ENCODE measurements at regions not wholly inside any gene's neighbourhood (a gene's known extent, or its start where the extent isn't known, plus 50 kb on each side); places are given as distances from the start of the nearest gene placed in this dataset.
"Not testable (repeated sequence)": the region's sequence is repeated elsewhere in the genome, so short reads cannot be mapped to it uniquely, and the experiment has no call there.

DNA sequence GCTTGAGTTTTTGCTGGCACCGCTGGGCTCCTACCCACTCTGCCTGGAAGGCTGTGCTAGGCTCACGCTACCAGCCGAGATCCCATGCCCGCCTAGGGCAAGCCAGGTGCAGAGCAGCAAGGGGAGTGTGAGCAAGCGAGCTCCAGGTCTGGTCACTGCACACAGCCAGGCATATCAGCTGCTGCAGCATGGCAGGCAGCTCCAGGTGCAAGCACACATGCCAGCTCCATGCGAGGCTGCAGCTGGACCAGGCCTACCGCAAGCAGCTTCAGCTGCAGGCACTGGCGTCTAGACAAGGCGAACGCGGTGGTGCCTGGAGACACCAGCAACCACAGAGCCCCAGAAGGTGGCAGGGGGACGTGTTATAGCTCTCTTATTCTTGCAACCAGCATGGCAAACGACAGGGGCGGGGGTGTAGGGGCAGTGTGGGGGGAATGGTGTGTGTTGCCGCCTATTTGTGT is 614.7 kb upstream of the EPHA5 start:
- DNase-seq (no peak), ATAC-seq (no peak)
- intact Hi-C loops (cut with micrococcal nuclease): no loop called here
- Mint-ChIP-seq H3K4me1 (ENCODE audit: low read depth) (no peaks in the 10 kb centered on the region), H3K36me3 (ENCODE audit: low read depth) (no peaks in the 10 kb centered on the region), H3K9me3 (peaks cover 3% of the 10 kb centered on the region), H3K27me3 (no peaks in the 10 kb centered on the region), H3K27ac (no peak overlapping the region), H3K4me3 (no peak overlapping the region)
- ChIA-PET POLR2A (no interaction called here), CTCF (no interaction called here)
- TF ChIP-seq, protein P1, sequence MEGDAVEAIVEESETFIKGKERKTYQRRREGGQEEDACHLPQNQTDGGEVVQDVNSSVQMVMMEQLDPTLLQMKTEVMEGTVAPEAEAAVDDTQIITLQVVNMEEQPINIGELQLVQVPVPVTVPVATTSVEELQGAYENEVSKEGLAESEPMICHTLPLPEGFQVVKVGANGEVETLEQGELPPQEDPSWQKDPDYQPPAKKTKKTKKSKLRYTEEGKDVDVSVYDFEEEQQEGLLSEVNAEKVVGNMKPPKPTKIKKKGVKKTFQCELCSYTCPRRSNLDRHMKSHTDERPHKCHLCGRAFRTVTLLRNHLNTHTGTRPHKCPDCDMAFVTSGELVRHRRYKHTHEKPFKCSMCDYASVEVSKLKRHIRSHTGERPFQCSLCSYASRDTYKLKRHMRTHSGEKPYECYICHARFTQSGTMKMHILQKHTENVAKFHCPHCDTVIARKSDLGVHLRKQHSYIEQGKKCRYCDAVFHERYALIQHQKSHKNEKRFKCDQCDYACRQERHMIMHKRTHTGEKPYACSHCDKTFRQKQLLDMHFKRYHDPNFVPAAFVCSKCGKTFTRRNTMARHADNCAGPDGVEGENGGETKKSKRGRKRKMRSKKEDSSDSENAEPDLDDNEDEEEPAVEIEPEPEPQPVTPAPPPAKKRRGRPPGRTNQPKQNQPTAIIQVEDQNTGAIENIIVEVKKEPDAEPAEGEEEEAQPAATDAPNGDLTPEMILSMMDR (IDR thresholded peaks at IDR 0.05): no peak

DNA sequence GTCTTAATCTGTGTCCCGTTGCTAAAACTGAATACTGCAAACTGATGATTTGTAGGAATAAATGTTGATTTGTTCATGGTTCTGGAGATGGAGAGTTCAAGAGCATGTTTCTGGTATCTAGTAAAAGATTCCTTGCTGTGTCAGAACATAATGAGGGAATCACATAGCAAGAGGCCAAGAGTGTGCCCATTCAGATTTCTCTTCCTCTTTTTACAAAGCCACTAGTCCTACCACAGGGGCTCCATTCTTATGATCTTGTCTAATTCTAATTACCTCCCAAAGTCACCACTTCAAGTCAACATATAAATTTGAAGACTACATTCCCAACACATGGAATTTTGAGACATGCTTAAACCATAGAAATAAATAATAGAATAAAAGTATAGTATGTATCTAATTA is 608.8 kb upstream of the EPHA5 start:
- no peak overlapping the region for H3K4me3 Mint-ChIP-seq
- no peaks in the 10 kb centered on the region for H3K36me3 Mint-ChIP-seq (ENCODE audit: low read depth)
- no peak for DNase-seq
- intact Hi-C loops (cut with micrococcal nuclease): no loop called here
- no peak for ATAC-seq
- ChIA-PET POLR2A (no interaction called here), CTCF (no interaction called here)
- no peaks in the 10 kb centered on the region for H3K27me3 Mint-ChIP-seq
- TF ChIP-seq, protein P1 (IDR thresholded peaks at IDR 0.05): no peak
- H3K27ac Mint-ChIP-seq: no peak overlapping the region
- H3K9me3 Mint-ChIP-seq: peaks cover 7% of the 10 kb centered on the region
- no peaks in the 10 kb centered on the region for H3K4me1 Mint-ChIP-seq (ENCODE audit: low read depth)

DNA sequence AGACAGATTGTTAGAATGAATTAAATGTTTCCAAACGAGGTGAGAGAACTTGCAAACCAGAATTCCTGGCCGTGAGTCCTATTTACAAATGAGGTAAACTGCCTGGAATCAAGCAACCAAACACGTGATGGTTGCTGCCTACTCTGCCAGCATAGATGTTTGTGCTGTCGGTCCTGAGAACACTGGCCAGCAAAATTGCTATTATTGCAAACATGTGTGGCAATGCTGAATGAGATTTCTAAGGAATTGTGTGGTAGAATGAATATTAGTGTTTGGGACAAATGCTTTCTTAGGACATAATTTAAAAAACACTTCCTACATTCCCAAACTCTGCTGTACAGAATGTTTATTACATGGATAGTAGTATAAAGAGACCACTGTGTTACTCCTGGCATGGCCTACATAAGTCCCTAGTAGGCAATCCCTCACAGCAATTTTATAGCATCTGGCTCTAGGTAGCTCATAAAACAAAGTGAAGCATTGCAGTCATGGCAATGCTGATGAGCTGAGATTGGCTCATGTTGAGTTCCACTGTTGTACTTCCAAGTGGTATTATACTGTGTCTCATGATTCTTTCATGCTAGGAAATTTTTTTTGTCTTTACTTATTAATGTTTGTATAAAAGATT is 605.2 kb upstream of the EPHA5 start:
- CTCF ChIA-PET: no interaction called here
- Mint-ChIP-seq H3K36me3 (ENCODE audit: low read depth) (no peaks in the 10 kb centered on the region), H3K27ac (no peak overlapping the region), H3K27me3 (no peaks in the 10 kb centered on the region), H3K4me1 (ENCODE audit: low read depth) (no peaks in the 10 kb centered on the region), H3K4me3 (no peak overlapping the region), H3K9me3 (peaks cover 11% of the 10 kb centered on the region)
- intact Hi-C loops (cut with micrococcal nuclease): no loop called here
- DNase-seq (no peak), ATAC-seq (no peak)
- POLR2A ChIA-PET: no interaction called here
- TF ChIP-seq, protein P1 (IDR thresholded peaks at IDR 0.05): no peak

DNA sequence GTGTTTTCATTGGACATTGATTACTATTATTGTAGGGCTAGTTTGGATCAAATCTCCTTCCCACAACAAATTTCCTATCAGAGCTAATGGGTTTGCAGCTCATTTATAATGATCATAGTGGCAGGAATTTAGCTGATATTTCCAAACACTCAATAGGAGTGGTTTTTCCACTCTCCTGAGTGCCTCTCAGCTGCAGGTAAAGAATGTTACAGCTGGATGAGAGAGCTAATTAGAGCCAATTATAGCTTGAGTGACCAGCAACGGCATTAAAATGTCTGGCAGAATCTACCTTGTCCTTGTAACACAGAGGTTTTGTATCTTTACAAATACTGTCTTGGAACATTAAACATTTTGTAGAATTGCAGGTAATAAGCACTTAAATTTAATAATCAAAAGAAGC is 602.8 kb upstream of the EPHA5 start:
- no peak overlapping the region for H3K4me3 Mint-ChIP-seq
- ChIA-PET CTCF (no interaction called here), POLR2A (no interaction called here)
- TF ChIP-seq, protein P1 (IDR thresholded peaks at IDR 0.05): no peak
- H3K27ac Mint-ChIP-seq: no peak overlapping the region
- no peaks in the 10 kb centered on the region for H3K4me1 Mint-ChIP-seq (ENCODE audit: low read depth)
- ATAC-seq (no peak), DNase-seq (no peak)
- no peaks in the 10 kb centered on the region for H3K27me3 Mint-ChIP-seq
- H3K9me3 Mint-ChIP-seq: peaks cover 7% of the 10 kb centered on the region
- intact Hi-C loops (cut with micrococcal nuclease): no loop called here
- no peaks in the 10 kb centered on the region for H3K36me3 Mint-ChIP-seq (ENCODE audit: low read depth)

DNA sequence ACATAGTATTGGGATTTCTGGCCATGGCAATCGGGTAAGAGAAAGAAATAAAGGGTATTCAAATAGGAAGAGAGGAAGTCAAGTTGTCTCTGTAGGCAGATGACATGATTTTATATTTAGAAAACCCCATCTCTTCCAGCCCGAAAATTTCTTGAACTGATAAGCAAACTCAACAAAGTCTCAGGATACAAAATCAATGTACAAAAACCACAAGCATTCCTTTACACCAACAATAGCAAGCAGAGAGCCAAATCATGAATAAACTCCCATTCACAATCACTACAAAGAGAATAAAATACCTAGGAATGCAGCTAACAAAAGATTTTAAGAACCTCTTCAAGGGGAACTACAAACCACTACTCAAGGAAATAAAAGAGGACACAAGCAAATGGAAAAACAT is 600.1 kb upstream of the EPHA5 start:
- ATAC-seq; H3K36me3 Mint-ChIP-seq (ENCODE audit: low read depth); CTCF ChIA-PET; intact Hi-C loops (cut with micrococcal nuclease); H3K27me3 Mint-ChIP-seq; H3K4me3 Mint-ChIP-seq; DNase-seq; H3K9me3 Mint-ChIP-seq; POLR2A ChIA-PET; H3K27ac Mint-ChIP-seq; H3K4me1 Mint-ChIP-seq (ENCODE audit: low read depth): not testable (repeated sequence)

GRCh38 chr4:66266554-66266953 is 596.3 kb upstream of the EPHA5 start:
- H3K4me1 Mint-ChIP-seq (ENCODE audit: low read depth); H3K27me3 Mint-ChIP-seq; POLR2A ChIA-PET; DNase-seq; CTCF ChIA-PET; intact Hi-C loops (cut with micrococcal nuclease); H3K27ac Mint-ChIP-seq; ATAC-seq; H3K36me3 Mint-ChIP-seq (ENCODE audit: low read depth); H3K4me3 Mint-ChIP-seq; H3K9me3 Mint-ChIP-seq: not testable (repeated sequence)

Data from activated CD8-positive, alpha-beta T cell treated with anti-CD3 and anti-CD28 coated beads for 36 hours (primary cell).